Neural cell (in vitro differentiated cells): ENCODE measurements at regions not wholly inside any gene's neighbourhood (a gene's known extent, or its start where the extent isn't known, plus 50 kb on each side); places are given as distances from the start of the nearest gene placed in this dataset.

Experiments used
- H2AFZ ChIP-seq: fragments of 200-600, 300-800 bp; sonication (generic), shearing (Covaris generic); 2 replicates; pipeline ENCODE4 v1.6.0; 2014; ENCODE audit warnings: low read depth, mild to moderate bottlenecking, antibody characterized with exemption, low read length, moderate library complexity
- H3F3A ChIP-seq: fragments of 200-600 bp; shearing (Covaris generic); 2 replicates; pipeline ENCODE4 v1.6.1; 2016; ENCODE audit warnings: mild to moderate bottlenecking, moderate library complexity, mixed read lengths, antibody characterized with exemption, low read length; ENCODE audit not compliant: insufficient read depth, poor library complexity, severe bottlenecking
- H3K27ac ChIP-seq: fragments of 200-600, 300-800 bp; sonication (generic), shearing (Covaris generic); 2 replicates; pipeline ENCODE4 v1.5.1; 2014; ENCODE audit warnings: mild to moderate bottlenecking, low read length, moderate library complexity
- H3K27me3 ChIP-seq: fragments of 300-800, 200-600 bp; sonication (generic), shearing (Covaris generic); 2 replicates; pipeline ENCODE4 v1.6.0; 2014; ENCODE audit warnings: mild to moderate bottlenecking, low read depth, low read length, moderate library complexity; ENCODE audit not compliant: insufficient read depth
- H3K36me3 ChIP-seq: fragments of 300-800, 200-600 bp; sonication (generic), shearing (Covaris generic); 2 replicates; pipeline ENCODE4 v1.5.1; 2014; ENCODE audit warnings: mild to moderate bottlenecking, antibody characterized with exemption, low read length, moderate library complexity; ENCODE audit not compliant: insufficient read depth
- H3K4me2 ChIP-seq: fragments of 300-800, 200-600 bp; sonication (generic), shearing (Covaris generic); 2 replicates; pipeline ENCODE4 v1.6.0; 2014; ENCODE audit warnings: mild to moderate bottlenecking, low read length
- H3K4me3 ChIP-seq: fragments of 300-800, 200-600 bp; sonication (generic), shearing (Covaris generic); 2 replicates; pipeline ENCODE4 v1.5.1; 2014; ENCODE audit warnings: mild to moderate bottlenecking, low read length, moderate library complexity
- H3K79me2 ChIP-seq: fragments of 200-600 bp; shearing (Covaris generic); replicated peaks from 2 replicates; pipeline ENCODE4 v1.6.0; 2014; ENCODE audit warnings: mild to moderate bottlenecking, low read length, moderate library complexity; ENCODE audit not compliant: insufficient read depth
- H3K9ac ChIP-seq: fragments of 300-800, 200-600 bp; sonication (generic), shearing (Covaris generic); 2 replicates; pipeline ENCODE4 v1.6.1; 2016; ENCODE audit warnings: mild to moderate bottlenecking, low read length, mixed read lengths
- H3K9me2 ChIP-seq: fragments of 200-600 bp; shearing (Covaris generic); 2 replicates; pipeline ENCODE4 v1.6.1; 2016; ENCODE audit warnings: mild to moderate bottlenecking, low read length, mixed read lengths; ENCODE audit not compliant: insufficient read depth
- H3K9me3 ChIP-seq: fragments of 200-600, 300-800 bp; sonication (generic), shearing (Covaris generic); 2 replicates; pipeline ENCODE4 v1.6.1; 2016; ENCODE audit warnings: mild to moderate bottlenecking, mixed run types, low read length, moderate library complexity, mixed read lengths
- H4K20me1 ChIP-seq: fragments of 200-600 bp; shearing (Covaris generic); 2 replicates; pipeline ENCODE4 v1.6.1; 2016; ENCODE audit warnings: mild to moderate bottlenecking, mixed run types; ENCODE audit not compliant: insufficient read depth
- EP300 ChIP-seq: fragments of 450-650 bp; conservative IDR thresholded peaks from 2 replicates; pipeline ENCODE4 v1.6.1; 2014; ENCODE audit warnings: antibody characterized with exemption, mild to moderate bottlenecking, moderate library complexity; ENCODE audit not compliant: poor library complexity, severe bottlenecking
- EZH2 ChIP-seq: fragments of 200-600, 300-800 bp; shearing (Covaris generic), sonication (generic); IDR thresholded peaks from 2 replicates; pipeline ENCODE4 v1.6.1; 2014; ENCODE audit warnings: antibody characterized with exemption, low read length, borderline replicate concordance, mild to moderate bottlenecking; ENCODE audit not compliant: insufficient read depth, poor library complexity, severe bottlenecking
- MXI1 ChIP-seq: fragments of 450-650 bp; conservative IDR thresholded peaks from 2 replicates; pipeline ENCODE4 v1.6.1; 2014; ENCODE audit warnings: antibody characterized with exemption, mild to moderate bottlenecking; ENCODE audit not compliant: poor library complexity, severe bottlenecking
- POLR2AphosphoS5 ChIP-seq: IDR thresholded peaks from 2 replicates; pipeline ENCODE4 v1.6.1; 2012
- RAD21 ChIP-seq: fragments of 450-650 bp; conservative IDR thresholded peaks from 2 replicates; pipeline ENCODE4 v1.6.1; 2014; ENCODE audit warnings: antibody characterized with exemption, mild to moderate bottlenecking, moderate library complexity
- SMC3 ChIP-seq: fragments of 450-650 bp; conservative IDR thresholded peaks from 2 replicates; pipeline ENCODE4 v1.6.1; 2014; ENCODE audit warnings: antibody characterized with exemption, mild to moderate bottlenecking, moderate library complexity; ENCODE audit not compliant: poor library complexity
- TAF1 ChIP-seq: IDR thresholded peaks from 2 replicates; pipeline ENCODE4 v1.6.1; 2012; ENCODE audit warnings: low read depth
- TF ChIP-seq, protein P1 (sequence below): IDR thresholded peaks from 2 replicates; pipeline ENCODE4 v1.6.1; 2012; ENCODE audit warnings: borderline replicate concordance
- TF ChIP-seq, protein P2 (sequence below): fragments of 450-650 bp; IDR thresholded peaks from 2 replicates; pipeline ENCODE4 v1.5.1; 2014; ENCODE audit warnings: antibody characterized with exemption, mild to moderate bottlenecking, moderate library complexity; ENCODE audit not compliant: poor library complexity, severe bottlenecking

DNA sequence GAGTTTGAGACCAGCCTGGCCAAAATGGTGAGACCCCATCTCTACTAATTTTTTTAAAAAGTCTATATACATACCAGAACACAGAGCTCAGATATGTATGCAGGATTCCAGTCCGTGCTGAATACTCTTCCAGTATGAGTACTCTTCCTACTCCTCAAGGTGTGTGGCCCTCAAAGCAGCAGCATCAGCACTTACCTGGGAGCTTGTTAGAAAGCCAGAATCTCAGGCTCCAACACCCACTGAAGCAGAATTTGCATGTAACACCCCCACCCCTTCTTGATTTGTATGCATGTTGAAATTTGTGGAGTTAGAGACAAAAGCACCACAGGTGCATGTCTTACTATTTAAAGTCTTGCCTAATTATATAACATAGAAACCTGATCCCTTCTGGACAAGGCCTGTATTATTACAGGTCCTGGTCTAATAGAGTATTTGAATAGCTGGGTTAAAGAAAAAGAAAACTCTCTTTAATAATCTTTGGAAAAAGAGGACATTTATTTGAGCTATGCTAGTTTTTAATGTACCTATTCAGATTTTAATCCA lies 50.3 kb upstream of the NFE2L2 start:
- Histone ChIP-seq H3K27ac (no peak overlapping the region), H3K79me2 (no peaks in the 10 kb centered on the region), H3K27me3 (no peaks in the 10 kb centered on the region), H3K9me2 (no peaks in the 10 kb centered on the region), H3K4me3 (no peak overlapping the region), H2AFZ (no peak overlapping the region), H3K9me3 (no peaks in the 10 kb centered on the region), H3K4me2 (no peak overlapping the region), H4K20me1 (no peaks in the 10 kb centered on the region), H3F3A (no peaks in the 10 kb centered on the region), H3K9ac (no peak overlapping the region), H3K36me3 (no peaks in the 10 kb centered on the region)
- TF ChIP-seq, protein P1, sequence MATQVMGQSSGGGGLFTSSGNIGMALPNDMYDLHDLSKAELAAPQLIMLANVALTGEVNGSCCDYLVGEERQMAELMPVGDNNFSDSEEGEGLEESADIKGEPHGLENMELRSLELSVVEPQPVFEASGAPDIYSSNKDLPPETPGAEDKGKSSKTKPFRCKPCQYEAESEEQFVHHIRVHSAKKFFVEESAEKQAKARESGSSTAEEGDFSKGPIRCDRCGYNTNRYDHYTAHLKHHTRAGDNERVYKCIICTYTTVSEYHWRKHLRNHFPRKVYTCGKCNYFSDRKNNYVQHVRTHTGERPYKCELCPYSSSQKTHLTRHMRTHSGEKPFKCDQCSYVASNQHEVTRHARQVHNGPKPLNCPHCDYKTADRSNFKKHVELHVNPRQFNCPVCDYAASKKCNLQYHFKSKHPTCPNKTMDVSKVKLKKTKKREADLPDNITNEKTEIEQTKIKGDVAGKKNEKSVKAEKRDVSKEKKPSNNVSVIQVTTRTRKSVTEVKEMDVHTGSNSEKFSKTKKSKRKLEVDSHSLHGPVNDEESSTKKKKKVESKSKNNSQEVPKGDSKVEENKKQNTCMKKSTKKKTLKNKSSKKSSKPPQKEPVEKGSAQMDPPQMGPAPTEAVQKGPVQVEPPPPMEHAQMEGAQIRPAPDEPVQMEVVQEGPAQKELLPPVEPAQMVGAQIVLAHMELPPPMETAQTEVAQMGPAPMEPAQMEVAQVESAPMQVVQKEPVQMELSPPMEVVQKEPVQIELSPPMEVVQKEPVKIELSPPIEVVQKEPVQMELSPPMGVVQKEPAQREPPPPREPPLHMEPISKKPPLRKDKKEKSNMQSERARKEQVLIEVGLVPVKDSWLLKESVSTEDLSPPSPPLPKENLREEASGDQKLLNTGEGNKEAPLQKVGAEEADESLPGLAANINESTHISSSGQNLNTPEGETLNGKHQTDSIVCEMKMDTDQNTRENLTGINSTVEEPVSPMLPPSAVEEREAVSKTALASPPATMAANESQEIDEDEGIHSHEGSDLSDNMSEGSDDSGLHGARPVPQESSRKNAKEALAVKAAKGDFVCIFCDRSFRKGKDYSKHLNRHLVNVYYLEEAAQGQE: no peak
- TF ChIP-seq SMC3 (no peak), RAD21 (no peak), EZH2 (no peak), MXI1 (no peak), TAF1 (no peak), EP300 (no peak), POLR2AphosphoS5 (no peak)
- TF ChIP-seq, protein P2, sequence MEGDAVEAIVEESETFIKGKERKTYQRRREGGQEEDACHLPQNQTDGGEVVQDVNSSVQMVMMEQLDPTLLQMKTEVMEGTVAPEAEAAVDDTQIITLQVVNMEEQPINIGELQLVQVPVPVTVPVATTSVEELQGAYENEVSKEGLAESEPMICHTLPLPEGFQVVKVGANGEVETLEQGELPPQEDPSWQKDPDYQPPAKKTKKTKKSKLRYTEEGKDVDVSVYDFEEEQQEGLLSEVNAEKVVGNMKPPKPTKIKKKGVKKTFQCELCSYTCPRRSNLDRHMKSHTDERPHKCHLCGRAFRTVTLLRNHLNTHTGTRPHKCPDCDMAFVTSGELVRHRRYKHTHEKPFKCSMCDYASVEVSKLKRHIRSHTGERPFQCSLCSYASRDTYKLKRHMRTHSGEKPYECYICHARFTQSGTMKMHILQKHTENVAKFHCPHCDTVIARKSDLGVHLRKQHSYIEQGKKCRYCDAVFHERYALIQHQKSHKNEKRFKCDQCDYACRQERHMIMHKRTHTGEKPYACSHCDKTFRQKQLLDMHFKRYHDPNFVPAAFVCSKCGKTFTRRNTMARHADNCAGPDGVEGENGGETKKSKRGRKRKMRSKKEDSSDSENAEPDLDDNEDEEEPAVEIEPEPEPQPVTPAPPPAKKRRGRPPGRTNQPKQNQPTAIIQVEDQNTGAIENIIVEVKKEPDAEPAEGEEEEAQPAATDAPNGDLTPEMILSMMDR: no peak

DNA sequence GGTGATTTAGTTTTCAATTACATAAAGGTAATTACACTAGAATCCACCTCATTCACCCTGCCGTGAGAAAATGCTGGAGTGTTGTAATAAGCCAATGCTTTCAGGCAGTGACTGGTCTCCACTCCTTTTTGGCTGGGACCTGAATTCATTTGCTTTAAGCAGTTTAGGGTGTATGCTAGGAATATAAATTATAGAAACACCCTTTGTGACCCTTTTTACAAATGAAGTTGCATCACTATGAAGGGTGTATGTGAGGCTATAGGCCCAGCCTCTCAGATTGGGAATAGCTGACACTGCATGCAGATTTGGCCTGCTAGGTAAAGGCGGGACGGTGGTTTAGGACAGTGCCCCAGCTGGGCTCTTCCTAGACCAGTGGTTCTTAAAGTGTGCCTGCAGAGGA lies 50.8 kb upstream of the NFE2L2 start:
- H3K27me3 ChIP-seq: no peaks in the 10 kb centered on the region
- no peaks in the 10 kb centered on the region for H3K36me3 ChIP-seq
- H2AFZ ChIP-seq: no peak overlapping the region
- no peak overlapping the region for H3K4me2 ChIP-seq
- H3K9me3 ChIP-seq: no peaks in the 10 kb centered on the region
- no peak overlapping the region for H3K9ac ChIP-seq
- H4K20me1 ChIP-seq: no peaks in the 10 kb centered on the region
- H3K27ac ChIP-seq: no peak overlapping the region
- H3F3A ChIP-seq: no peaks in the 10 kb centered on the region
- no peaks in the 10 kb centered on the region for H3K9me2 ChIP-seq
- H3K79me2 ChIP-seq: no peaks in the 10 kb centered on the region
- H3K4me3 ChIP-seq: no peak overlapping the region
- TF ChIP-seq EP300: no peak
- no peak for TF ChIP-seq POLR2AphosphoS5
- TF ChIP-seq MXI1: no peak
- no peak for TF ChIP-seq TAF1
- TF ChIP-seq, protein P1: no peak
